GM12864 (cell line): ENCODE measurements at regions not wholly inside any gene's neighbourhood (a gene's known extent, or its start where the extent isn't known, plus 50 kb on each side); places are given as distances from the start of the nearest gene placed in this dataset.

Source experiments
- DNase-seq: peaks from one replicate; pipeline ENCODE4 v3.0.0-alpha.2; 2011; ENCODE audit warnings: low read depth
- H3K4me3 ChIP-seq: 2 replicates; pipeline ENCODE4 v1.5.1; 2011; ENCODE audit warnings: mild to moderate bottlenecking, low read depth, low read length, control low read depth
- TF ChIP-seq, protein P1 (sequence below): IDR thresholded peaks from 2 replicates; pipeline ENCODE4 v1.5.1; 2011; ENCODE audit warnings: low read depth, mild to moderate bottlenecking, moderate library complexity, low read length, control low read depth, inconsistent platforms; ENCODE audit errors: missing control alignments

DNA sequence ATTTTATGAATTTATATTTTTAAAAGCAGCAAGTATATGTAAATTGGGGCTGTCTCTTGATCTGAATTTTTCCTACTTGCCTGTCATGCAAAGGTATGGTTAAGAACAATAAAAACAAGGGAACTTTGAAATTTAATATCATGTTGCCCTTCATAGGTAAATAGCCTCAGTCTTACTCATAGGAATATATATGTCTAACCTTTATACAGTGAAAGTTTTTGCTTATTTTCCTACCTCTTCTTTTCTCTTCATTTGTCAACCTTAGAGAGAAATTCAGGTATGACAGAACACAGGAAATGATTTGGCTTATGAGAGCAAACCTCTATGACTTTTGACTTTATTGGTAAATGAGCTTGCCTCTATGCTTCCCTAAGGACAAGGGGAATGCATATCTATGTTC lies 716.0 kb downstream of the CENPC start:
- TF ChIP-seq, protein P1, sequence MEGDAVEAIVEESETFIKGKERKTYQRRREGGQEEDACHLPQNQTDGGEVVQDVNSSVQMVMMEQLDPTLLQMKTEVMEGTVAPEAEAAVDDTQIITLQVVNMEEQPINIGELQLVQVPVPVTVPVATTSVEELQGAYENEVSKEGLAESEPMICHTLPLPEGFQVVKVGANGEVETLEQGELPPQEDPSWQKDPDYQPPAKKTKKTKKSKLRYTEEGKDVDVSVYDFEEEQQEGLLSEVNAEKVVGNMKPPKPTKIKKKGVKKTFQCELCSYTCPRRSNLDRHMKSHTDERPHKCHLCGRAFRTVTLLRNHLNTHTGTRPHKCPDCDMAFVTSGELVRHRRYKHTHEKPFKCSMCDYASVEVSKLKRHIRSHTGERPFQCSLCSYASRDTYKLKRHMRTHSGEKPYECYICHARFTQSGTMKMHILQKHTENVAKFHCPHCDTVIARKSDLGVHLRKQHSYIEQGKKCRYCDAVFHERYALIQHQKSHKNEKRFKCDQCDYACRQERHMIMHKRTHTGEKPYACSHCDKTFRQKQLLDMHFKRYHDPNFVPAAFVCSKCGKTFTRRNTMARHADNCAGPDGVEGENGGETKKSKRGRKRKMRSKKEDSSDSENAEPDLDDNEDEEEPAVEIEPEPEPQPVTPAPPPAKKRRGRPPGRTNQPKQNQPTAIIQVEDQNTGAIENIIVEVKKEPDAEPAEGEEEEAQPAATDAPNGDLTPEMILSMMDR = no peak
- DNase-seq = no peak

DNA sequence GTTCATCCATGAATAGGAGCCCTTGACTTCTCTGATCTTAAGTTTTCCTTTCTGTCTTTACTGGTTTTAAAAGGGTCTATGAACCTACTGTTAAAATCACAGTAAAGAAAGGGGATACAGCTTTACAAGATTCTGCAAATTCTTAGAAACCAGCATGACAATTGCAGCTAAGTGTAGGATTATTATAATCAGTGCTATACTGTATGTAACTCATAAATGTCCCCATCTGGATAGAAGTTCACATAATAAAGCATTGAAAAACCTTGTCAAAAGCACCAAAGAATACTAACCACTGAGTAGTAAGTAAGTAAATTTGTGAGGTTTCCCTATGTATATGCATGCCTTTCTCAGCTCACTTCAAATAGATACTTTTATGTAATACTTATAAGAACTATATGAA lies 724.6 kb downstream of the CENPC start:
- TF ChIP-seq, protein P1 = no peak
- no peak overlapping the region for H3K4me3 ChIP-seq
- DNase-seq = no peak

More for the DNA sequence above, 716.0 kb downstream of the CENPC start:
- no peak overlapping the region for H3K4me3 ChIP-seq

DNA sequence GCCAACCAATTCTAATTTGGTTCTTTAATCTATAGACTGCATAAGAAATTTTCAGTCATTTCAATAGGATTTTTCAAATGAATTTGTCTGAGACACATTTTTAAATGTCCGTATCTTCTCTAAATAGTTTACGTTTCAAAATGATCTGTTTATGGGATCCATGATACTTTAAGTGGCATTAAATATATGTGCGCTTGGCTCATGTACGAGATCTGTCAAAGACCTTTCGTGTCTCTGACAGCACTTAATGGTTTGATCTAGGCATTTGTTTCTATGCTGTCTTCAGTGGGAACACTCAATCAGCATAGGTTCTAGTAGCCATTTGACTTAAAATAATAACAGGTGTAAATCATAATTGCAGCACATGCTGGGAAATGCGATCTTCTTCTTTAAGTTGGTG lies 731.0 kb downstream of the CENPC start:
- DNase-seq = no peak
- TF ChIP-seq, protein P1 = no peak
- no peak overlapping the region for H3K4me3 ChIP-seq

DNA sequence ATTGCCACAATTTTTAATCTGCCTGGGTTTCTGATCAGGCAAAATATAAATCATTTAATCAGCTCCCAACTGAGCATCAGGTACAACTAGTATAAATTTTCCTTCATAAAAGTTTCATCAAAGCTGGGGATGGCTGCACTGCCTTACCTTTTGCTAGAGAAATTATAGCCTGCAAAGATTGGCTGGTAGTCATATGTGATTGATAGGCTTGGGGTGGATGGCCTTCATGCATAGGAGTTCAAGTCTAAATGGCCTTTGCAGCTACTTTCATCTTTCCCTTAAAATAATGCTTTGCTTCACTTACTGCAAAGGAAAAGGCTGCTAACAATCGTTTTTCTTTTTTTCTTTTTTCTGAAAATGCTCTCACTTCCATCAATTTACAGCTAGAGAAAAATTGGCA lies 739.7 kb downstream of the CENPC start:
- no peak overlapping the region for H3K4me3 ChIP-seq
- TF ChIP-seq, protein P1 = no peak
- no peak for DNase-seq

DNA sequence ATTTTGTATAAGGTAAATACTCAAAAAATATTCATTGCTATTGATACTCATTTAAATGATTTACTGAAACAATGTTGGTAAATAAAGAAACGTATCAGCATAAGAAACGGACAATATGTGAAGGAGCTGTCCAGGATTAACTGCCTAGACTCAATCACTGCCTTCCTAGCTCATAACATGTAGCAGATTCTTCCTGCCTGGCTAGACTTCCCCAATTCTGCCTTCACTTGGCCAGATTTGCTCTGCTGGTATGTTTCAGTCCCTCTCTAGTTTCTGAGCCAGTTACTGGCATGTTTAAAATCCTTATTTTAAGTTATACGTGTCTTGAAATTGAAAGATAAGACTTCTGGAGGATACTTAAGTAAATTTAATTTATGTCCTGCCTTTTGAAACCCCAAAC lies 740.3 kb downstream of the CENPC start:
- DNase-seq = no peak
- H3K4me3 ChIP-seq = no peak overlapping the region
- TF ChIP-seq, protein P1 = no peak

DNA sequence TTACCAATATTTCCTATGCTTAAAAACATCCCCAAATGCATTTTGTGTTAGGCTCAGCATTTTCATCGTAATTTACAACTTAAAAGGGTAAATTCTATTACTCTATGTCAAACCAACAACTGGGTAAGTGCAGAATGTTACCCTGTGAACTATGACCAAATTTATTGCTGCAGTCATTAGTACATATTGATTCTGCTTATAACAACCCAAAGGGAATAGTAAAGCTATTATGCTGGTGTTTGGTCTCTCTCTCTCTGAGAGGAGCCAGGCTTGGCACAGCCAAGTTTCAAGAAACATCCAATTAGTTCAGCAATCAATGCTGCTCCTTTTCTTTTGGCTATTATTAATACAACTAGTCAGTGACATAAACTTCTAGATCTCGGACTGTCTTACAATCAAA lies 747.7 kb downstream of the CENPC start:
- no peak for DNase-seq
- H3K4me3 ChIP-seq = no peak overlapping the region
- TF ChIP-seq, protein P1 = no peak

DNA sequence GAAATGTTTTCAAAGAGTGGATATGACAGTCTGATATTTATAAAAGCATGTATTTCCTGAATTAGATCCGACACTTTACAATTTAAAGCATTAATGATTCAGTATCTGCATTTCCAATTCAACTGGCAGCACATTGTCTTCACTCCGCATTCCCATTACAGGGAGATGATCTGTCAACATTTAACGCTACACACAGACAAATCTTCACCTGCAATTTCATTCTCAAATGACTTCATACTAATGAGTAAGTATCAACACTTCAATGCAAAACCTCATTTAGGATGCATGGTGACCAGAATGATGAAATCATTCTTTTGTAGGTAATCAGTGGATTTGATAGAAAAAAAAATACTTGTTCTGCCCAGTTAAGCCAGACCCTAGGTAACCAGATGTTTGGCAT lies 749.6 kb downstream of the CENPC start:
- TF ChIP-seq, protein P1 = no peak
- H3K4me3 ChIP-seq = no peak overlapping the region
- DNase-seq = no peak
